ENCODE measurements at regions not wholly inside any gene's neighbourhood (a gene's known extent, or its start where the extent isn't known, plus 50 kb on each side); places are given as distances from the start of the nearest gene placed in this dataset.

DNA sequence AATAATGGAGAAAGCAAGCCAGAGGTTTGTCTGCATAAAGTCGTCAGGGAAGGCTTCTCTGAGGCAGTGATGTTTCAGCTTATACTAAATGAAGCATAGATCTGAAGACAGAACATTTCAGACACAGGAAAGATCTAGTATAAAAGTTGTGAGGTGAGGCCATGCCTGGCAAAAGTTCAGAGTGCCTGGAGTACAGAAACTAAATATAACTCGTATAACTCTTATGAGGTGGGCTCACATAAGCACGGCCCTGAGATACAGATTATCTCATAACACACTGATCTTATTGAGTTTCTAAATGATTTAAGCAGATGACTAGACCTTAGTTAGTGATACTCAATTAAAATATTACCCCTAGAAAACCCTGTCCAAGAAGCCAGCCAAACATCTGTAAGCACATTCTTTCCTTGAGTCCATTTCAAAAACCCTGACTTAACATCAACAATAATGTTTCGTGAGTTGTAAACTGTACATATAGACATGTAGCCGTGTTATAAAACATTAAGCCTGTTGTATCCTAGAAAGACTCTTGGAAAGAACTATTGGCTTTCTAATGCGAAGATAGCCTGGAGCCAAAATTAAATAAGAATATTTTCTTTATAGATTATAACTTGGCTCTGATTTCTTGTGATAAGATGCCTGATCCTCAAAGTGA is 667.6 kb downstream of the TENT5A start:
- DNase-seq (ENCODE audit: low read depth, low spot score) (no peak), ATAC-seq (no peak), FAIRE-seq (no peak)
- no peaks in the 10 kb centered on the region for H3K4me1 ChIP-seq (ENCODE audit: control insufficient read depth, insufficient read depth, low read length)
- RAD21 ChIA-PET (ENCODE audit: unreplicated experiment) = no interaction called here
- H2AFZ ChIP-seq (ENCODE audit: control insufficient read depth, low read depth, low read length) = no peak overlapping the region
- no peaks in the 10 kb centered on the region for H3K9me3 ChIP-seq (replicated peaks; ENCODE audit: control insufficient read depth, insufficient read depth, low read length)
- H4K20me1 ChIP-seq (ENCODE audit: control insufficient read depth, insufficient read depth) = no peaks in the 10 kb centered on the region
- H3K36me3 ChIP-seq (ENCODE audit: control insufficient read depth in 2 of 2, insufficient read depth in 2 of 2, low read length in 1 of 2) = no peaks in the 10 kb centered on the region
- CTCF ChIA-PET = no interaction called here
- H3K4me2 ChIP-seq (ENCODE audit: control insufficient read depth, insufficient read depth) = no peak overlapping the region
- no TSS peak for BruUV-seq (replicated peaks)
- H3K27ac ChIP-seq (ENCODE audit: control insufficient read depth, insufficient read depth) = no peak overlapping the region
- intact Hi-C loops (cut with micrococcal nuclease; ENCODE audit: unreplicated experiment) = no loop called here
- TF ChIP-seq EED (IDR thresholded peaks at IDR 0.05; ENCODE audit: low read depth) (no peak), STAT1 (conservative IDR thresholded peaks at IDR 0.05) (no peak), HDAC6 (IDR thresholded peaks at IDR 0.05; ENCODE audit: unreplicated experiment) (no peak), LARP7 (IDR thresholded peaks at IDR 0.05) (no peak), SIN3A (IDR thresholded peaks at IDR 0.05; ENCODE audit: low read depth, low read length) (no peak), ZBTB4 (CRISPR knock-in tag; IDR thresholded peaks at IDR 0.05) (no peak), PAX8 (IDR thresholded peaks at IDR 0.05) (no peak), MEF2A (IDR thresholded peaks at IDR 0.05; ENCODE audit: insufficient read depth, low read depth, low read length) (no peak), SPI1 (IDR thresholded peaks at IDR 0.05; ENCODE audit: borderline replicate concordance, insufficient read depth, low read depth, low read length) (no peak), SMAD5 (IDR thresholded peaks at IDR 0.05; ENCODE audit: low read depth) (no peak), CHD4 (IDR thresholded peaks at IDR 0.05) (no peak), CBX3 (IDR thresholded peaks at IDR 0.05; ENCODE audit: borderline replicate concordance, low read depth) (no peak), E2F4 (IDR thresholded peaks at IDR 0.05; ENCODE audit: low read depth, low read length) (no peak), MYC (IDR thresholded peaks at IDR 0.05; ENCODE audit: insufficient read depth, insufficient read length, insufficient replicate concordance, low read length, severe bottlenecking) (no peak), RAD51 (IDR thresholded peaks at IDR 0.05) (no peak), GATAD2B (conservative IDR thresholded peaks at IDR 0.05; ENCODE audit: low read depth) (no peak), NFIC (IDR thresholded peaks at IDR 0.05; ENCODE audit: low read depth, low read length) (no peak)
- TF ChIP-seq, protein P1, sequence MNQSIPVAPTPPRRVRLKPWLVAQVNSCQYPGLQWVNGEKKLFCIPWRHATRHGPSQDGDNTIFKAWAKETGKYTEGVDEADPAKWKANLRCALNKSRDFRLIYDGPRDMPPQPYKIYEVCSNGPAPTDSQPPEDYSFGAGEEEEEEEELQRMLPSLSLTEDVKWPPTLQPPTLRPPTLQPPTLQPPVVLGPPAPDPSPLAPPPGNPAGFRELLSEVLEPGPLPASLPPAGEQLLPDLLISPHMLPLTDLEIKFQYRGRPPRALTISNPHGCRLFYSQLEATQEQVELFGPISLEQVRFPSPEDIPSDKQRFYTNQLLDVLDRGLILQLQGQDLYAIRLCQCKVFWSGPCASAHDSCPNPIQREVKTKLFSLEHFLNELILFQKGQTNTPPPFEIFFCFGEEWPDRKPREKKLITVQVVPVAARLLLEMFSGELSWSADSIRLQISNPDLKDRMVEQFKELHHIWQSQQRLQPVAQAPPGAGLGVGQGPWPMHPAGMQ (IDR thresholded peaks at IDR 0.05; ENCODE audit: borderline replicate concordance) = no peak
- TF ChIP-seq, protein P2, sequence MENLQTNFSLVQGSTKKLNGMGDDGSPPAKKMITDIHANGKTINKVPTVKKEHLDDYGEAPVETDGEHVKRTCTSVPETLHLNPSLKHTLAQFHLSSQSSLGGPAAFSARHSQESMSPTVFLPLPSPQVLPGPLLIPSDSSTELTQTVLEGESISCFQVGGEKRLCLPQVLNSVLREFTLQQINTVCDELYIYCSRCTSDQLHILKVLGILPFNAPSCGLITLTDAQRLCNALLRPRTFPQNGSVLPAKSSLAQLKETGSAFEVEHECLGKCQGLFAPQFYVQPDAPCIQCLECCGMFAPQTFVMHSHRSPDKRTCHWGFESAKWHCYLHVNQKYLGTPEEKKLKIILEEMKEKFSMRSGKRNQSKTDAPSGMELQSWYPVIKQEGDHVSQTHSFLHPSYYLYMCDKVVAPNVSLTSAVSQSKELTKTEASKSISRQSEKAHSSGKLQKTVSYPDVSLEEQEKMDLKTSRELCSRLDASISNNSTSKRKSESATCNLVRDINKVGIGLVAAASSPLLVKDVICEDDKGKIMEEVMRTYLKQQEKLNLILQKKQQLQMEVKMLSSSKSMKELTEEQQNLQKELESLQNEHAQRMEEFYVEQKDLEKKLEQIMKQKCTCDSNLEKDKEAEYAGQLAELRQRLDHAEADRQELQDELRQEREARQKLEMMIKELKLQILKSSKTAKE (IDR thresholded peaks at IDR 0.05; ENCODE audit: low read depth, poor library complexity, severe bottlenecking) = no peak
- in situ Hi-C loops (cut with MboI) = no loop called here
- no peaks in the 10 kb centered on the region for H3K27me3 ChIP-seq (replicated peaks in 1 of 2; ENCODE audit: control insufficient read depth in 2 of 2, insufficient read depth in 2 of 2, low read length in 1 of 2)
- WGBS (ENCODE audit: insufficient coverage, insufficient replicate concordance, low lambda C conversion rate, missing lambda C conversion rate) = 8% methylated on average over 6 of the region's 6 CpGs
- H3K9ac ChIP-seq (ENCODE audit: control insufficient read depth, insufficient read depth, low read length) = no peak overlapping the region
- POLR2A ChIA-PET = no interaction called here
- no peaks in the 10 kb centered on the region for H3K79me2 ChIP-seq (ENCODE audit: control insufficient read depth, insufficient read depth, low read length)
- H3K4me3 ChIP-seq = no peak overlapping the region
- SMC1A ChIA-PET (ENCODE audit: uncharacterized antibody, unreplicated experiment) = no interaction called here
